Breast epithelium (tissue), 4 donors: ENCODE measurements at regions not wholly inside any gene's neighbourhood (a gene's known extent, or its start where the extent isn't known, plus 50 kb on each side); places are given as distances from the start of the nearest gene placed in this dataset.

Source experiments
- DNase-seq, 2 donors: peaks; one replicate each; pipeline ENCODE4 v3.0.0-alpha.2; 2019; ENCODE audit warnings: low spot score in 2 of 2
- H3K27ac ChIP-seq, 2 donors: fragments of 200-600 bp; sonication (generic) in 1 of 2; one replicate each; pipeline ENCODE4 v1.5.1; 2016 to 2019; ENCODE audit warnings: mild to moderate bottlenecking in 1 of 2
- H3K27me3 ChIP-seq, 2 donors: fragments of 200-600 bp; sonication (generic) in 1 of 2; one replicate each; pipeline versions ENCODE4 v1.5.1 to v1.6.0; 2017 to 2019; ENCODE audit warnings: control low read depth in 1 of 2, mild to moderate bottlenecking in 1 of 2
- H3K36me3 ChIP-seq: fragments of 200-600 bp; one replicate; pipeline ENCODE4 v1.5.1; 2019
- H3K4me1 ChIP-seq, 2 donors: fragments of 200-600 bp; sonication (generic); one replicate each; pipeline ENCODE4 v1.5.1; 2016 to 2019; ENCODE audit warnings: control low read depth in 1 of 2
- H3K4me3 ChIP-seq, 3 donors: fragments of 200-600 bp; sonication (generic); 1 replicate in 2 of 3; 2 replicates in 1 of 3; pipeline ENCODE4 v1.5.1; 2016 to 2019; ENCODE audit warnings: mild to moderate bottlenecking in 3 of 3, moderate library complexity in 2 of 3
- H3K9me3 ChIP-seq, 2 donors: fragments of 200-600 bp; sonication (generic) in 1 of 2; one replicate each; pipeline ENCODE4 v1.5.1; 2016 to 2019; ENCODE audit warnings: control low read depth in 1 of 2
- CTCF ChIP-seq, 3 donors: fragments of 450-650 bp; IDR thresholded peaks; one replicate each; pipeline ENCODE4 v1.5.1; 2016 to 2017; ENCODE audit warnings: antibody characterized with exemption in 3 of 3, mild to moderate bottlenecking in 3 of 3, moderate library complexity in 3 of 3
- POLR2A ChIP-seq: fragments of 450-650 bp; IDR thresholded peaks from one replicate; pipeline ENCODE4 v1.6.1; 2016; ENCODE audit warnings: antibody characterized with exemption, mild to moderate bottlenecking, moderate library complexity
- POLR2AphosphoS5 ChIP-seq, 3 donors: sonication (generic); formaldehyde crosslinking; IDR thresholded peaks; one replicate each; pipeline ENCODE4 v1.6.1; 2017; ENCODE audit warnings: antibody characterized with exemption in 3 of 3
- intact Hi-C: fragments of 100-400 bp; cut with DNase I; formaldehyde crosslinking; loops from one replicate; pipeline ENCODE4 v1.15.1; 2023; ENCODE audit warnings: low total_unique reads

GRCh38 chr20:61073376-61073775 lies 178.7 kb upstream of the CDH4 start:
- Histone ChIP-seq H3K36me3 (no peaks in the 10 kb centered on the region), H3K27ac (no peak overlapping the region), H3K9me3 (no peaks in the 10 kb centered on the region), H3K4me3 (no peak overlapping the region), H3K4me1 (no peaks in the 10 kb centered on the region), H3K27me3 (no peaks in the 10 kb centered on the region)
- no peak for TF ChIP-seq CTCF (IDR thresholded peaks at IDR 0.05)
- TF ChIP-seq POLR2AphosphoS5 (IDR thresholded peaks at IDR 0.05), result no peak
- no peak for TF ChIP-seq POLR2A
- no peak for DNase-seq
- intact Hi-C loops, result loop anchor here (5.0 kb wide), 1 partner anchor 146 kb away; no protein-coding TSS in a partner anchor

- H3K27ac ChIP-seq, result no peak overlapping the region
- DNase-seq, result no peak
- no peaks in the 10 kb centered on the region for H3K36me3 ChIP-seq
- intact Hi-C loops, result no loop called here
- peaks cover 0 to 4% of the 10 kb centered on the region in 2 donors for H3K9me3 ChIP-seq
- H3K4me1 ChIP-seq, result no peaks in the 10 kb centered on the region
- no peak overlapping the region for H3K4me3 ChIP-seq
- TF ChIP-seq POLR2AphosphoS5 (IDR thresholded peaks at IDR 0.05), result no peak
- no peak for TF ChIP-seq POLR2A
- TF ChIP-seq CTCF (IDR thresholded peaks at IDR 0.05), result no peak
- peaks cover 0 to 6% of the 10 kb centered on the region in 2 donors for H3K27me3 ChIP-seq
These were observed 169.3 kb upstream of the CDH4 start for GRCh38 chr20:61082720-61083119.

GRCh38 chr20:61083431-61083830 lies 168.6 kb upstream of the CDH4 start:
- TF ChIP-seq POLR2A (no peak), POLR2AphosphoS5 (IDR thresholded peaks at IDR 0.05) (no peak), CTCF (IDR thresholded peaks at IDR 0.05) (no peak)
- Histone ChIP-seq H3K27me3 (peaks cover 0 to 6% of the 10 kb centered on the region in 2 donors), H3K4me3 (no peak overlapping the region), H3K36me3 (no peaks in the 10 kb centered on the region), H3K4me1 (no peaks in the 10 kb centered on the region), H3K27ac (no peak overlapping the region), H3K9me3 (peaks cover 0 to 4% of the 10 kb centered on the region in 2 donors)
- DNase-seq, result no peak
- intact Hi-C loops, result no loop called here

- no peak for DNase-seq
- no peak overlapping the region for H3K4me3 ChIP-seq
- H3K4me1 ChIP-seq, result no peaks in the 10 kb centered on the region
- intact Hi-C loops, result no loop called here
- peaks cover 0 to 4% of the 10 kb centered on the region in 2 donors for H3K9me3 ChIP-seq
- H3K27ac ChIP-seq, result no peak overlapping the region
- TF ChIP-seq POLR2AphosphoS5 (IDR thresholded peaks at IDR 0.05) (no peak), CTCF (IDR thresholded peaks at IDR 0.05) (no peak), POLR2A (no peak)
- peaks cover 0 to 6% of the 10 kb centered on the region in 2 donors for H3K27me3 ChIP-seq
- H3K36me3 ChIP-seq, result no peaks in the 10 kb centered on the region
These were observed 166.0 kb upstream of the CDH4 start for GRCh38 chr20:61086031-61086430.

- TF ChIP-seq POLR2AphosphoS5 (IDR thresholded peaks at IDR 0.05) (no peak), POLR2A (no peak), CTCF (IDR thresholded peaks at IDR 0.05) (no peak)
- intact Hi-C loops, result no loop called here
- DNase-seq, result no peak
These were observed 161.5 kb upstream of the CDH4 start for GRCh38 chr20:61090541-61090940.

More at GRCh38 chr20:61090541-61090940, 161.5 kb upstream of the CDH4 start:
- no peaks in the 10 kb centered on the region for H3K27me3 ChIP-seq
- H3K27ac ChIP-seq, result no peak overlapping the region
- no peaks in the 10 kb centered on the region for H3K36me3 ChIP-seq
- H3K4me3 ChIP-seq, result no peak overlapping the region
- no peaks in the 10 kb centered on the region for H3K4me1 ChIP-seq
- H3K9me3 ChIP-seq, result peaks cover 0 to 25% of the 10 kb centered on the region in 2 donors
